ENCODE measurements at regions not wholly inside any gene's neighbourhood (a gene's known extent, or its start where the extent isn't known, plus 50 kb on each side); places are given as distances from the start of the nearest gene placed in this dataset.

- TF ChIP-seq CTCF (IDR thresholded peaks at IDR 0.05) = no peak
- TF ChIP-seq USF2 (IDR thresholded peaks at IDR 0.05; ENCODE audit: borderline replicate concordance, low read depth, low read length) = no peak
- TF ChIP-seq REST (IDR thresholded peaks at IDR 0.05; ENCODE audit: low read depth, low read length) = no peak
- TF ChIP-seq JUND (IDR thresholded peaks at IDR 0.05) = no peak
- TF ChIP-seq POLR2AphosphoS5 (IDR thresholded peaks at IDR 0.05; ENCODE audit: low read depth, low read length) = no peak
- TF ChIP-seq FOXJ3 (CRISPR knock-in tag; IDR thresholded peaks at IDR 0.05) = no peak
- TF ChIP-seq USF1 (IDR thresholded peaks at IDR 0.05; ENCODE audit: borderline replicate concordance, low read depth) = no peak
- TF ChIP-seq ELF1 (IDR thresholded peaks at IDR 0.05) = no peak
- no peak for TF ChIP-seq YY1 (IDR thresholded peaks at IDR 0.05; ENCODE audit: low read depth)
- TF ChIP-seq EZH2phosphoT487 (IDR thresholded peaks at IDR 0.05; ENCODE audit: borderline replicate concordance, low read depth) = no peak
- TF ChIP-seq RXRA (IDR thresholded peaks at IDR 0.05; ENCODE audit: borderline replicate concordance, low read depth) = no peak
- TF ChIP-seq FOSL2 (IDR thresholded peaks at IDR 0.05; ENCODE audit: borderline replicate concordance, low read depth) = no peak
- no peak for TF ChIP-seq RAD21 (IDR thresholded peaks at IDR 0.05; ENCODE audit: low read length)
- no peak for TF ChIP-seq EP300 (IDR thresholded peaks at IDR 0.05; ENCODE audit: borderline replicate concordance in 1 of 2, low read depth in 1 of 2, low read length in 1 of 2)
These were observed 51.2 kb upstream of the PALS2 start for GRCh38 chr7:24521917-24522623.

Measured in SK-N-SH (cell line).